HL-60 (cell line): ENCODE measurements at regions not wholly inside any gene's neighbourhood (a gene's known extent, or its start where the extent isn't known, plus 50 kb on each side); places are given as distances from the start of the nearest gene placed in this dataset.

Source experiments
- CTCF ChIP-seq: IDR thresholded peaks from one replicate; pipeline ENCODE4 v1.5.1; 2011; ENCODE audit warnings: low read length, control low read depth, inconsistent platforms; ENCODE audit not compliant: insufficient read depth
- POLR2AphosphoS5 ChIP-seq: IDR thresholded peaks from 2 replicates; pipeline ENCODE4 v1.6.1; 2012; ENCODE audit warnings: low read depth
- REST ChIP-seq: IDR thresholded peaks from 2 replicates; pipeline ENCODE4 v1.6.1; 2012; ENCODE audit warnings: low read depth; ENCODE audit not compliant: insufficient replicate concordance
- SPI1 ChIP-seq: IDR thresholded peaks from 2 replicates; pipeline ENCODE4 v1.6.1; 2012; ENCODE audit warnings: low read depth, mild to moderate bottlenecking, borderline replicate concordance

- TF ChIP-seq CTCF (no peak), POLR2AphosphoS5 (no peak), SPI1 (no peak), REST (no peak)
Observed at GRCh38 chr1:212205843-212206242, 79.4 kb upstream of the PPP2R5A start.
